Tongue (tissue), 1 donor: ENCODE measurements at regions not wholly inside any gene's neighbourhood (a gene's known extent, or its start where the extent isn't known, plus 50 kb on each side); places are given as distances from the start of the nearest gene placed in this dataset.
"Not testable (repeated sequence)": the region's sequence is repeated elsewhere in the genome, so short reads cannot be mapped to it uniquely, and the experiment has no call there.

Experiments
- DNase-seq: peaks from one replicate; pipeline ENCODE4 v3.0.0-alpha.2; 2015

DNA sequence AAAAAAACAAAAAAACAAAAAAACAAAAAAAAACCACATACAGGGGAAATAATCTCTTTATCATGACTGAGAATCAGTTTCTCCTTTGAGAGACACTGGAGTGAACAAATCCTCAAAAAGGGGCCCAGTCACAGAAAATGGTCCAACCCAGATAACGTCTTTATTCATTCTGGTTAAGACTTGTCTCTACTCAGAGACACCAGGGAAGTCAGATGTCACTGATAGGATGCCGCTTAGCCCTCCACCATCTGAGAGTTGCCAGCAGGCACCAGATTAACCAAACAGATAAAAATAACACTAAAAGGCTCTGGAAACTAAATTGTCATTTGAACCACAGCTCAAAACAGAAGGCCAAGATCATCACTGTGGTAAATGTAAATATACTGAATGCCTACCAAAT lies 1163.4 kb upstream of the ATXN8OS start:
- no peak for DNase-seq

GRCh38 chr13:68940049-68940448 lies 1167.6 kb upstream of the ATXN8OS start:
- no peak for DNase-seq

DNA sequence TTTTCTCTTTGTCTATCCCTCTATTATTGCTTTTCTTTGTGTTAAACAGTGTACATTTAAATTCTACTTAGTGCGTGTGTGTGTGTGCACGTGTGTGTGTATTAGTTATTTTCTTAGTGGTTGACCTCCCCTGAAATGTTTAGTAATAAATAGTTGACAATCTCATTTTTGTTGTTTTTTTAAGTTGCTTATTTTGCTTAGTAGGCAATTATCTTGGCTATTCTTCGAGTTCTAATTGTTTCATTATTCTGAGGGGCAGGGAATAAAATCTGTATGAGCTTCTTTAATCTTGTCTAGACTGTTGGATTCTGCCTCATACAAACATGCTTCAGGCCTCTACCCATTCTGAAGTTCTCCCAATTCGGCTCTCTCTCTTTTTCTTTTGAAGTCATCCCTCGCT lies 1169.0 kb upstream of the ATXN8OS start:
- DNase-seq = no peak

- peak; percentile 2 for DNase-seq
These were observed 1178.4 kb upstream of the ATXN8OS start for GRCh38 chr13:68929075-68929745.

GRCh38 chr13:68927387-68928026 lies 1180.1 kb upstream of the ATXN8OS start:
- DNase-seq = peak; percentile 32

- no peak for DNase-seq
These were observed 1183.6 kb upstream of the ATXN8OS start for GRCh38 chr13:68923995-68924394.

DNA sequence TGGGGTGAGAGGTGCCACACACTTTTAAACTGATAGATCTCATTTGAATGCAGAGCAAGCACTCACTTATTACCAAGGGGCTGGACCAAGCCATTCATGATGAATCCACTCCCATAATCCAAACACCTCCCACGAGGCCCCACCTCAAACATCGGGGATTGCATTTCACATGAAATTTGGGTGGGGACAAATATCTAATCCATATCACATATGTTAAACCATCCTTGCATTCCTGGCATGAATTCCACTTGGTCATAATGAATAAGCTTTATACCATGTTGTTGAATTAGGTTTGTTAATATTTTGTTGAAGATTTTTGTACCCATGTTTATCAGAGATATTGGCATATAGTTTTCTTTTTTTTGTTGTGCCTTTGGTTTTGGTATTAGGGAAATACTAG lies 1198.7 kb upstream of the ATXN8OS start:
- DNase-seq = no peak

DNA sequence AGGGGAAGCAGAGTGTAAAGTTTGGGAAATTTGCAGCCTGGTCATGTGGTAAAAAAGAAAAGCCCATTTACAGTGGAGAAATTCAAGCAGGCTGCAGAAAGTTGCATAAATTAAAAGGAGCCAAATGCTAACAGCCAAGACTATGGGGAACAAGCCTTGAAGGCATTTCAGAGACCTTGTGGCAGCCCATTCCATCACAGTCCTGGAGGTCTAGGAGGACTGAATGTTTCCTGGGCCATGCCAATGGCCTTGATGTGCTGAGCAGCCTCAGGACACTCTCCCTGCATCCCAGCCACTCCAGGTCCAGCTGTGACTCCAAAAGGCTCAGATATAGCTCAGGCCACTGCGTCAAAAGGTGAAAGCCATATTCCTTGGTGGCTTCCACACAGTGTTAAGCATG lies 1202.4 kb upstream of the ATXN8OS start:
- DNase-seq = no peak

GRCh38 chr13:68897331-68897928 lies 1210.2 kb upstream of the ATXN8OS start:
- DNase-seq = peak; percentile 1

DNA sequence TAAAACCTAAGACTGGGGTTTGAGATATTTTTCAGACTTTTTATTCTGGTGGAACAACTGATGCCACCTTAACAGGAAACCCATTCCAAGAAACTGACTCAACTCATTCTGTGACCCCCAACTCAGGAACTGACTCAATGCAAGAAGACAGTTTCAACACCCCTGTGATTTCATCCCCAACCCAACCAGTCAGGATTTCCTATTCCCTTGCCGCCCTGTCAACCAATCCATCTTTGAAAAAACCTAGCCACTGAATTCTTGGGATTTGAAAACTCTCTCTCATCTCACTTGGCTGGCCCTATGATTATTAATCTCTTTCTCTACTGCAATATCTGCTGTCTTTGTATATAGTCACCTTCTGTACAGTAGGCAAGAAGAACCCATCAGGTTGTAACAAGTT lies 1211.9 kb upstream of the ATXN8OS start:
- DNase-seq = no peak

DNA sequence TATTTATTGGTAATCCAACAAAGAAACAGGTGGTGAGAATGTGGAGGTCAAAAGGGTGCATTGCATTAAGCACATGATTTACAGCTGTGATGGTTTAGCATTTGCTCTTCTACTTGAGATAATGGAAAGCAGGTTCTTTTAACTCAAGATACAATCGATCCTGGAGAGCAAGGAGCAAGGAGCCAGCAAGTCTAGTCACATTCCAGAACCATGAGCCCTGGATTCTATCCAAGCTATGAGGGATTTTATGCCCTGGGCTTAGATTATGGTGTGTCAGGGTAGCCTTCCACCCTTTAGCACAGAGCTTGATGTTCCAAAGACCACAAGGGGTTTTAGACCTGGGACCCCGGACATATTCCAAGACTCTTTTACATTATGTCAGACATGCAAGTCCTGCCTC lies 1213.9 kb upstream of the ATXN8OS start:
- not testable (repeated sequence) for DNase-seq

GRCh38 chr13:68892596-68892995 lies 1215.0 kb upstream of the ATXN8OS start:
- DNase-seq = not testable (repeated sequence)

- not testable (repeated sequence) for DNase-seq
These were observed 1217.5 kb upstream of the ATXN8OS start for GRCh38 chr13:68890101-68890500.

DNA sequence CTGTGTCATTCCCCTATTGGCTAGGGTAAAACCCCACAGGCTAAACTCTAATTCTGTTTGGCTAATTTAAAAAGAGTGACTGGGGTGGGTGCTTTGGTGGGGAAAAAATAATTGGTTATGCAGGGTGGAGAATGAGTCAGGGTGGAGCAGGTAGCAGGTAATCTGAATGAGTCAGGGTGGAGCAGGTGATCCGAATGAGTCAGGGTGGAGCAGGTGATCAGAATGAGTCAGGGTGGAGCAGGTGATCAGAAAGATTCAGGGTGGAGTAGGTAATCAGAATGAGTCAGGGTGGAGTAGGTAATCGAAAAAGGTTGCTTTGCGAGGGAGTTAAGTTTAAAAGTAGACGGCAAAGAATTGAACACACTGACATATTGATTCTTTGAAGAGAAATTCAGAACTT lies 1218.8 kb upstream of the ATXN8OS start:
- DNase-seq = no peak

- DNase-seq = no peak
These were observed 1235.3 kb upstream of the ATXN8OS start for GRCh38 chr13:68872338-68872737.

DNA sequence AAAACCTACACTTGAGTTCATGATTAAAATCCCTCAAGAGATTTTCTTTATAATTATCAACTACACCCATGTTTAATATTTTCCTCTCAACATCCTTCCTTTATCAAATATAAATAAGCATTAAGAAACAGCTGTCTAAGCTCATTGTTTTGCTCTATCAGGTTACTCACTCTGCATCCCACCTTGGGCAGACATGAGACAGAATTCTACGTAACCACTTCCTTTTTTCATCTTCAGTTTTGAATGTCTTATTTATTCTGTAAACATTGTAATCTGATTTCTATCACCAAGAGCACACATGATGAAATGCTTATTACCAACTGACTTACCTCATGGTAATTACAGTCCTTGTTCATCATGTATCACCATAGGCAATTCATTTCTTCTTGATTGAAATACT lies 1256.6 kb upstream of the ATXN8OS start:
- no peak for DNase-seq

DNA sequence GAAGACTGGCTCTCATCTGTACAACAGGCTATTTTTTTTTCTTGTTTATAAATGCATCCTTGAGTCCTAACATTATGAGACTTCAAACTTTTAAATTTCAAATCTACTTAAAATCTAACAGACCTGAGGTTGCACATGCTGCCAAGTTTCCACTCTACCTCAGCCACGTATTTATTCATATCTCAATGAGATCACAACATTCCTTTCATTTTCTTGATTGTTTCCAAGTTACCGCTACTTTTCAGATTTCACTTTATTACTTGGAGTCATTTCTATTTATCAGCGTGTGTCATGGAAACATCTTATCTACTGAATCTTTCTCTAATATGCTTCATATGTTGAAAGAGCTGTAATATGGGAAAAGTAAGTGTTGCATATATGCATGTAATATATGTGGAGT lies 1257.5 kb upstream of the ATXN8OS start:
- DNase-seq = no peak

DNA sequence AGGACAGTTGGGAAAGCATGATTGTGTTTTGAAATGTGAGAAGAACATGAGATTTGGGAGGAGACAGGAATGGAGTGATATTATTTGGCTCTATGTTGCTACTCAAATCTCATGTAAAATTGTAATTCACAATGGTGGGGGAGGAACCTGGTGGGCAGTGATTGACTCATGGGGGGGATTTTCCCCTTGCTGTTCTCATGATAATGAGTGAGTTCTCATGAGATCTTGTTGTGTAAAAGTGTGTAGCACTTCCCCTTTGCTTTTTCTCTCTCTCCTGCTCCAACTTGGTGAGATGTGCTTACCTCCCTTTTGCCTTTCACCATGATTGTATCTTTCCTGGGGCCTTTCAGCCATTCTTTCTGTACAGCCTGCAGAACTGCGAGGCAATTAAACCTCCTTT lies 1261.0 kb upstream of the ATXN8OS start:
- DNase-seq = no peak

DNA sequence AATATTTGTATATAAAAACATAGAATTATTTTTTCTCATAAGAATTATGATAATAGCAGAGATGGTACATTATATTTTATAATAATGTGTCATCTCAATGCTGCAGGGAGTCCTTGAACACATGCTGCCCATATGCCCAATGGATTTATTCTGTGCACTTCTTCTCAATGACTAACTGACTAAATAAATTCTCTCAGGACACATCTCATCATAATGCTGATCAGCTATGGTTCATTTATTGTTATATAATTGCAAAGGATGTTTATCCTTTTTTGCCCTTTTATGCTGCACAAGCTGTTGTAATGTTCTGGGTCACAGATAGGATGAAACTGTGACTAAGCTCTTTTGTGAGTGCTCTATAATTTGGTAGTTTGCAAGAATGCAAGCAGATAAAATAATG lies 1273.3 kb upstream of the ATXN8OS start:
- DNase-seq = no peak

DNA sequence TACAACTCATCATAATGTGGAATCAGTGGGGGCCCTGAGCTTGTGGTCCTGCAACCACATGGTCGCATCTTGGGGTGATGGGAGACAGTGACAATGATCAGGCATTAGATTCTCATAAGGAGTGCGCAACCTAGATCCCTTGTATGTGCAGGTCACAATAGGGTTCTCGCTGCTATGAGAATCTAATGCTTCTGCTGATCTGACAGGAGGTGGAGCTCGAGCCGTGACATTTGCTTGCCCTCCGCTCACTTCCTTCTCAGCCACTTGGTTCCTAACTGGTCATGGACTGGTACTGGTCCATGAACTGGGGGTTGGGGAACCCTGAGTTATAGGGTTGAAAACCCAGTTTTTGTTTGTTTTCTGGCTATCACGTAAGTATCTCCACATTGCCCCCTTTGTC lies 1290.9 kb upstream of the ATXN8OS start:
- no peak for DNase-seq

DNA sequence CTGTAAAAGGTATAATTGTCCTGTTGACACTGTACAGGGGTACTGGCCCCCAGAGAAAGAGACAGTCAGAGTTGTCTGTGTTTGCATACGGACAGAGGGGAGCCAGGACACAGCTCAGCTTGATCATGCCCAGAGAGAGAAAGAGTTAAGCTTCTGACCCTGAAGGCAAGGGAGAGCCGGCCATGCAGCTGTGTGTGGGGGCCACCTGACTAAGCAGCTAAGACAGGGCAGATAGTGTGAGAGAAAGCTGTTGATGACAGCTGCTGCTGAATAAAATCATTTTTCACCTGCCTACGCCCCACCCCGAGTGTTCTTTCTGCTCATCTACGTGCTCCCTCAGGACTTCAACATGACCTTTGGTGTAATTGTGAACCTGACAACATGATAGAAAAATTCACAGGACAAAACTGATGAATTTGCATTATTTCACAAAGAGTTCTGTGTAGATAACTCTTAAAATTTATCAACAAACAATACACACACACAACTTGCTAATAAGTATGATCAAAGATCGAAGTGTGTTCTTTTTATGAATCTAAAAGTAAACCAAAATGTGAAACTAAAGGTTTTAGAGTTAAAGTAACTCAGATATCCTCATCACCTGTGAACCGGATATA lies 1294.3 kb upstream of the ATXN8OS start:
- DNase-seq = peak; percentile 15

DNA sequence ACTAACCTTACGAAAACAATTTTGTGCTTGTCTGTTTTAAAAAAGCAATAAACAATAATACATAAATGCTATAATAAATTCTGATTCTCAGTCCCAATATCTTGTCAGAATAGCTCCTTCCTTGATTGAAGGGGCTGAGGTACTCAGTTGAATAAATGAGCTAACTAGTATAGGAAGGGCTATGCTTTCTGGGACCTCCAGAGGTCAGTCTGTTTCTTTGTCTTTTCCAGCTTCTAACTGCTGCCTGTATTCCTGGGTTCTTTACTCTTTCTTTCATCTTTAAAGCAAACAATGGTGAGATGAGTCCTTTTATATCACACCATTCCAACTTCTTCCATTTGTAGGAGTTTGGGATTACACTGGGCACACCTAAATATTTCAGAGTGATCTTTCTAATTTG lies 1297.0 kb upstream of the ATXN8OS start:
- DNase-seq = no peak

DNA sequence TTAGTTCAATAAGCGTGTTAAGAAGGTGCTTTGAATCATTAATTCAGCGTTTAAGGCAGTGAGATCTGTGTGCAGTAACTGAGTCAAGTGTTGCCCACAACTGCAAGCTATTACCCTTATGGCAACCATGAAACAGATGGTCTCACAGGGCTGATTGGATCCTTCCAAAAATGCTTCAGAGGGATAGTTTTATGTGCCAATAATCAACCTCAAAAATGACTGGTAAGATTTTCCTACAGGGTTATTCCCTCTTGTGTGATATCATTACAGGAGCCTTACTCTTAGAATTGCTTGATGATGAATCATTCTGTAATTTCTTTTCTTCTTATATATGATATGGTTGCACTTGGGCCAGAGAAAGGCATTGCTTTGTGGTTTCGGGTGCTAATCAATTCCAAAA lies 1299.2 kb upstream of the ATXN8OS start:
- no peak for DNase-seq

DNA sequence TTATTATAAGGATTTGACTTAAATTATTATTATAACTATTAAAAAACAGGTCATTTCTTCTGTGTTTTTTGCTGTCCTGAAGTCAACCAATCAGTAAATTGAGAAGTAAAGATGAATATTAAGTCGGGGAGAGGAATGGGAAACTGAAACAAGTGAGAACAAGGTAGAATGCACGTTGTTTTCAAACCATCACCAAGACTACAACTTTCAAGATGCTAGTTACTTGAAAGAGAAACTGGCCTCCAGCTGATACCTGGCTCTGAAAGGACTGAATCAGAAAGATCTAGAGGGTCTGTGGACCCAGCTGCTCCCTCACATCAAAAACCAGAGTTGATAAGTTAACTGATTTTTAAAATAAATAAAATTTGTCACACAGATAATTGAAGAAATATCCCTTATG lies 1301.5 kb upstream of the ATXN8OS start:
- DNase-seq = no peak
